ENCODE measurements at regions not wholly inside any gene's neighbourhood (a gene's known extent, or its start where the extent isn't known, plus 50 kb on each side); places are given as distances from the start of the nearest gene placed in this dataset.

GRCh38 chr20:62535964-62536363, 60.2 kb upstream of the GATA5 start:
- Histone ChIP-seq H3K4me2 (ENCODE audit: low read length) (no peak overlapping the region), H3K27ac (ENCODE audit: low read depth, low read length) (no peak overlapping the region), H3K27me3 (ENCODE audit: control insufficient read depth, low read length) (no peaks in the 10 kb centered on the region), H3K4me1 (ENCODE audit: control insufficient read depth, low read length) (no peaks in the 10 kb centered on the region), H3K9me2 (replicated peaks; ENCODE audit: control insufficient read depth, low read length) (no peaks in the 10 kb centered on the region), H3F3A (ENCODE audit: control insufficient read depth, insufficient read depth) (no peaks in the 10 kb centered on the region), H3K4me3 (ENCODE audit: low read length) (no peak overlapping the region), H3K9me3 (ENCODE audit: control insufficient read depth, insufficient read depth, low read length) (no peaks in the 10 kb centered on the region), H4K20me1 (ENCODE audit: control insufficient read depth, insufficient read depth, low read depth, low read length) (no peaks in the 10 kb centered on the region), H3K79me2 (ENCODE audit: control insufficient read depth, low read length) (no peaks in the 10 kb centered on the region), H3K36me3 (ENCODE audit: control insufficient read depth, low read length) (no peaks in the 10 kb centered on the region)
- TF ChIP-seq EZH2phosphoT487 (IDR thresholded peaks at IDR 0.05; ENCODE audit: borderline replicate concordance, low read length) (no peak), CTCF (IDR thresholded peaks at IDR 0.05; ENCODE audit: low read depth, low read length, poor library complexity, severe bottlenecking) (no peak)

GRCh38 chr20:62536871-62537401, 61.1 kb upstream of the GATA5 start:
- TF ChIP-seq CTCF (IDR thresholded peaks at IDR 0.05; ENCODE audit: low read depth, low read length, poor library complexity, severe bottlenecking): no peak
- no peak for TF ChIP-seq EZH2phosphoT487 (IDR thresholded peaks at IDR 0.05; ENCODE audit: borderline replicate concordance, low read length)
- no peaks in the 10 kb centered on the region for H3K79me2 ChIP-seq (ENCODE audit: control insufficient read depth, low read length)
- no peaks in the 10 kb centered on the region for H3K36me3 ChIP-seq (ENCODE audit: control insufficient read depth, low read length)
- H3F3A ChIP-seq (ENCODE audit: control insufficient read depth, insufficient read depth): no peaks in the 10 kb centered on the region
- H3K4me3 ChIP-seq (ENCODE audit: low read length): no peak overlapping the region
- no peak overlapping the region for H3K27ac ChIP-seq (ENCODE audit: low read depth, low read length)
- no peaks in the 10 kb centered on the region for H3K27me3 ChIP-seq (ENCODE audit: control insufficient read depth, low read length)
- H3K9me2 ChIP-seq (replicated peaks; ENCODE audit: control insufficient read depth, low read length): no peaks in the 10 kb centered on the region
- H3K9me3 ChIP-seq (ENCODE audit: control insufficient read depth, insufficient read depth, low read length): no peaks in the 10 kb centered on the region
- H3K4me1 ChIP-seq (ENCODE audit: control insufficient read depth, low read length): no peaks in the 10 kb centered on the region
- no peak overlapping the region for H3K4me2 ChIP-seq (ENCODE audit: low read length)
- no peaks in the 10 kb centered on the region for H4K20me1 ChIP-seq (ENCODE audit: control insufficient read depth, insufficient read depth, low read depth, low read length)

GRCh38 chr20:62537649-62538292, 62.0 kb upstream of the GATA5 start:
- Histone ChIP-seq H3K79me2 (ENCODE audit: control insufficient read depth, low read length) (no peaks in the 10 kb centered on the region), H3K27me3 (ENCODE audit: control insufficient read depth, low read length) (no peaks in the 10 kb centered on the region), H4K20me1 (ENCODE audit: control insufficient read depth, insufficient read depth, low read depth, low read length) (no peaks in the 10 kb centered on the region), H3K4me3 (ENCODE audit: low read length) (no peak overlapping the region), H3F3A (ENCODE audit: control insufficient read depth, insufficient read depth) (no peaks in the 10 kb centered on the region), H3K36me3 (ENCODE audit: control insufficient read depth, low read length) (no peaks in the 10 kb centered on the region), H3K27ac (ENCODE audit: low read depth, low read length) (no peak overlapping the region), H3K9me2 (replicated peaks; ENCODE audit: control insufficient read depth, low read length) (no peaks in the 10 kb centered on the region), H3K4me2 (ENCODE audit: low read length) (no peak overlapping the region), H3K4me1 (ENCODE audit: control insufficient read depth, low read length) (no peaks in the 10 kb centered on the region), H3K9me3 (ENCODE audit: control insufficient read depth, insufficient read depth, low read length) (no peaks in the 10 kb centered on the region)
- TF ChIP-seq EZH2phosphoT487 (IDR thresholded peaks at IDR 0.05; ENCODE audit: borderline replicate concordance, low read length): no peak
- TF ChIP-seq CTCF (IDR thresholded peaks at IDR 0.05; ENCODE audit: low read depth, low read length, poor library complexity, severe bottlenecking): no peak
